ENCODE measurements at regions not wholly inside any gene's neighbourhood (a gene's known extent, or its start where the extent isn't known, plus 50 kb on each side); places are given as distances from the start of the nearest gene placed in this dataset.

DNA sequence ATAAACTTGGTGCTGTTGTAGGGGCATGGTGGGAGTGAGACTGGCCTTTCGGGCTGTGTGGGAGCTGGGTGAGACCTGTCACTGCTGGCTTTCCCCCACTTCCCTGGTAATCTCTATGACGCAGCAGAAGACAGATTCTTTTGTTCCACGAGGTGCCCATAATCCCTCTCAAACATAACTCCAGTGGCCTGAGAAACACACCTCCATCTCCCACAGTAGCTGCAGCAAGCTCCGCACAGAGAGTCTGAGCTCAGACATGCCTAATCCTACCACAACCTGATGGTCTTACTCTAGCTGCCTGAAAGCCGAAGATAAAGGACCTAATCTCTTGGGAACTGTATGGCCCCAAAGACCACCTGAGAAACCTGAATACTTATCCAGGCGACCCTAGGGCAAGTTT lies 225.6 kb upstream of the CRBN start:
- TF ChIP-seq, protein P1, sequence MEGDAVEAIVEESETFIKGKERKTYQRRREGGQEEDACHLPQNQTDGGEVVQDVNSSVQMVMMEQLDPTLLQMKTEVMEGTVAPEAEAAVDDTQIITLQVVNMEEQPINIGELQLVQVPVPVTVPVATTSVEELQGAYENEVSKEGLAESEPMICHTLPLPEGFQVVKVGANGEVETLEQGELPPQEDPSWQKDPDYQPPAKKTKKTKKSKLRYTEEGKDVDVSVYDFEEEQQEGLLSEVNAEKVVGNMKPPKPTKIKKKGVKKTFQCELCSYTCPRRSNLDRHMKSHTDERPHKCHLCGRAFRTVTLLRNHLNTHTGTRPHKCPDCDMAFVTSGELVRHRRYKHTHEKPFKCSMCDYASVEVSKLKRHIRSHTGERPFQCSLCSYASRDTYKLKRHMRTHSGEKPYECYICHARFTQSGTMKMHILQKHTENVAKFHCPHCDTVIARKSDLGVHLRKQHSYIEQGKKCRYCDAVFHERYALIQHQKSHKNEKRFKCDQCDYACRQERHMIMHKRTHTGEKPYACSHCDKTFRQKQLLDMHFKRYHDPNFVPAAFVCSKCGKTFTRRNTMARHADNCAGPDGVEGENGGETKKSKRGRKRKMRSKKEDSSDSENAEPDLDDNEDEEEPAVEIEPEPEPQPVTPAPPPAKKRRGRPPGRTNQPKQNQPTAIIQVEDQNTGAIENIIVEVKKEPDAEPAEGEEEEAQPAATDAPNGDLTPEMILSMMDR (IDR thresholded peaks at IDR 0.05; ENCODE audit: borderline replicate concordance, extremely low read depth, low read length, poor library complexity, severe bottlenecking): no peak
- TF ChIP-seq EZH2 (IDR thresholded peaks at IDR 0.05; ENCODE audit: borderline replicate concordance, low read depth, low read length, severe bottlenecking): no peak
